ENCODE measurements at regions not wholly inside any gene's neighbourhood (a gene's known extent, or its start where the extent isn't known, plus 50 kb on each side); places are given as distances from the start of the nearest gene placed in this dataset.

GRCh38 chr18:56289381-56289780, 349.0 kb downstream of the TXNL1 start:
- TF ChIP-seq CTCF (IDR thresholded peaks at IDR 0.05) (no peak), MAX (IDR thresholded peaks at IDR 0.05) (no peak), CBX2 (IDR thresholded peaks at IDR 0.05; ENCODE audit: borderline replicate concordance, low read depth) (no peak), JUN (IDR thresholded peaks at IDR 0.05) (no peak), RAD21 (conservative IDR thresholded peaks at IDR 0.05 in 1 of 2, IDR thresholded peaks at IDR 0.05 in 1 of 2) (no peak), REST (IDR thresholded peaks at IDR 0.05) (no peak), EHMT2 (IDR thresholded peaks at IDR 0.05; ENCODE audit: low read depth) (no peak), NPAS2 (CRISPR knock-in tag; IDR thresholded peaks at IDR 0.05; ENCODE audit: borderline replicate concordance) (no peak), ZFP36 (IDR thresholded peaks at IDR 0.05; ENCODE audit: borderline replicate concordance, partially characterized antibody) (no peak), BHLHE40 (IDR thresholded peaks at IDR 0.05; ENCODE audit: low read depth, low read length) (no peak), JUNB (IDR thresholded peaks at IDR 0.05) (no peak)
